Transverse colon (tissue), 4 donors: ENCODE measurements at regions not wholly inside any gene's neighbourhood (a gene's known extent, or its start where the extent isn't known, plus 50 kb on each side); places are given as distances from the start of the nearest gene placed in this dataset.

Source experiments
- DNase-seq: peaks from one replicate; pipeline ENCODE4 v3.0.0-alpha.2; 2019
- H3K27ac ChIP-seq, 4 donors: fragments of 200-600 bp; sonication (generic); 2 replicates each; pipeline ENCODE4 v1.5.1; 2016 to 2018; ENCODE audit warnings: inconsistent platforms in 4 of 4
- H3K27me3 ChIP-seq: fragments of 200-600 bp; sonication (generic); 2 replicates; pipeline ENCODE4 v1.5.1; 2017; ENCODE audit warnings: inconsistent platforms
- H3K36me3 ChIP-seq, 4 donors: fragments of 200-600 bp; sonication (generic); 2 replicates each; pipeline ENCODE4 v1.5.1; 2017 to 2019; ENCODE audit warnings: inconsistent platforms in 4 of 4
- H3K4me1 ChIP-seq, 4 donors: fragments of 200-600 bp; sonication (generic); 2 replicates each; pipeline ENCODE4 v1.5.1; 2017 to 2020; ENCODE audit warnings: inconsistent platforms in 4 of 4
- H3K4me3 ChIP-seq, 4 donors: fragments of 200-600 bp; sonication (generic); 1 replicate in 1 of 4; 2 replicates in 3 of 4; pipeline versions ENCODE4 v1.5.1 to v1.6.1; 2017 to 2019; ENCODE audit warnings: inconsistent platforms in 4 of 4
- H3K9me3 ChIP-seq, 2 donors: fragments of 200-600 bp; sonication (generic); 2 replicates each; pipeline ENCODE4 v1.5.1; 2017 to 2019; ENCODE audit warnings: inconsistent platforms in 2 of 2
- CTCF ChIP-seq, 5 experiments: fragments of 200-600 bp in 3 of 5; fragments of 450-650 bp in 2 of 5; sonication (generic) in 3 of 5; IDR thresholded peaks; 1 replicate in 2 of 5; 2 replicates in 3 of 5; pipeline ENCODE4 v1.5.1; 2016 to 2017; ENCODE audit warnings: antibody characterized with exemption in 5 of 5, inconsistent platforms in 3 of 5, mild to moderate bottlenecking in 2 of 5, moderate library complexity in 1 of 5
- EP300 ChIP-seq: sonication (generic); formaldehyde crosslinking; IDR thresholded peaks from one replicate; pipeline ENCODE4 v1.6.1; 2017; ENCODE audit warnings: antibody characterized with exemption, low read depth
- POLR2A ChIP-seq: fragments of 450-650 bp; IDR thresholded peaks from one replicate; pipeline ENCODE4 v1.6.1; 2016; ENCODE audit warnings: antibody characterized with exemption, mild to moderate bottlenecking, moderate library complexity
- POLR2AphosphoS5 ChIP-seq, 3 donors: sonication (generic); formaldehyde crosslinking; IDR thresholded peaks; one replicate each; pipeline ENCODE4 v1.6.1; 2016; ENCODE audit warnings: antibody characterized with exemption in 3 of 3
- WGBS, 2 donors: methylation state at CpG; one replicate each; pipeline ENCODE4 v1.1.5; 2018; ENCODE audit warnings: low coverage in 1 of 2; 5-methylcytosine and 5-hydroxymethylcytosine counted together
- in situ Hi-C, 4 donors: fragments of 200-750 bp; cut with MboI; loops; one replicate each; pipeline versions ENCODE4 v1.15.0 to v1.15.1; 2017; ENCODE audit warnings: low sequenced_read_pairs in 3 of 4, low pct_ligation_motif_present in 1 of 4, low pct_unique_long_range_greater_than_20kb in 1 of 4
- intact Hi-C: fragments of 100-400 bp; cut with DNase I; formaldehyde crosslinking; loops from one replicate; pipeline ENCODE4 v1.15.1; 2023; ENCODE audit warnings: low total_unique reads

DNA sequence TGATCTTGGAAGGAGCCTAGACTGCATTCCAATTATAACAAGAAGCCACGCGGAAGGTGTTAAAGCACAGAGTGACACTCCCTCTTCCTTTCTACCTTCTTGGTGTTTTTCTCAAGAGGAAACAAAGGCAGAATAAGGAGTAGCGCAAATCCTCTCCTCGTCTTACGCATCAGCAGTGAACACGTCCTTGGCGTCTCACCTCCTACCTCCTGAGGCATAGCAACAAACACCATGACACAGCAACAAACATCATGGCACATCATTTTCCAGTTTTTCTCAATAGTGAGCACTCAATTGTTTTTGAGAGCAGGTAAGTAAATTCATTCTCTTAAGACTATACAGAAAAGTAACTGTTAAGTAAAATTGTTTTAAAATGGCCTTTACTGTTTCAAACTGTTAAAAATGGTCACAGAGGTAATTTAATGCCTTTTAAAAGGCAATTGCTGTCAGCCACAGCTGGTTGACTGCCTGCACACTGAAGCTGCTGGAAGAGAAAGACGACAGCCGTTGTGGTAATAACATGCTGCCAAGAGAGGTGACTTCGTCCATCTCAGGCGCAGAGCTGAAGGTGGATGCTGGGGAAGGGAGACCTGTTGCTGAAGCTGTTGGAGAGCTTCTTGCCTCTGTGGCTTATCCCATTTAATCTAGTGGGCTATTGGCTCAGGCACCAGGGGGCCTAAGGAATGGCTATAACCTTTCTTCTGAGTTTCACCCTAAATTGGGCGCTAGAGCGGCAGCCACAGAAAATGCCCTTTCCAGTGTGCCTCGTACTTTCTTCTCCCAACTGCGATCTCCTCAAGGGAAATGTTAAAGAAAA is 703.7 kb downstream of the UQCRFS1 start:
- Histone ChIP-seq H3K4me1 (no peaks in the 10 kb centered on the region), H3K9me3 (no peaks in the 10 kb centered on the region), H3K27me3 (no peaks in the 10 kb centered on the region), H3K36me3 (no peaks in the 10 kb centered on the region), H3K4me3 (no peak overlapping the region), H3K27ac (no peak overlapping the region)
- DNase-seq, result no peak
- in situ Hi-C loops (no loop called here), intact Hi-C loops (no loop called here)
- TF ChIP-seq CTCF (IDR thresholded peaks at IDR 0.05), result no peak
- no peak for TF ChIP-seq POLR2A
- no peak for TF ChIP-seq POLR2AphosphoS5 (IDR thresholded peaks at IDR 0.05)
- no peak for TF ChIP-seq EP300
- 72 to 83% methylated on average over 14 to 15 of the region's 15 CpGs for WGBS, 2 donors

DNA sequence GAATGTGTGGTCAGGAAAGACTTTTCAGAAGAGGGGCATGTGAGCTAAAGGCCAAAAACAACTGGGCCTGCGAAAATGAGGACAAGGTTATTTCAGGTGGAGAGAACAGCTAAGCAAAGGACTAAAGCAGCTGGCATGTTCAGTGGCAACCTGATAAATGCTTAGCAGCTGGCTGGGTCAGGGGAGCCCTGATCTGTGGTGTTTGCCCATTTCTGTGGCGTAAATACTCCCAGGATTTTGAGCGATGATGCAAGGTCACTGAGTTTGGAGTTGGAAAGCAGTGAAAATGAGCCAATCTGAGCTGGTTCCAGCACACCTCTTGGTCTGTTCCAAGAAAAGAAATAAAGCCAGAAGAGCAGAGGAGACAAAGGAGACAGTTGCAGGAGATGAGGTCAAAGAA is 704.3 kb downstream of the UQCRFS1 start:
- TF ChIP-seq EP300 (no peak), POLR2A (no peak), POLR2AphosphoS5 (IDR thresholded peaks at IDR 0.05) (no peak), CTCF (IDR thresholded peaks at IDR 0.05) (no peak)
- DNase-seq, result no peak
- H3K9me3 ChIP-seq, result no peaks in the 10 kb centered on the region
- no peaks in the 10 kb centered on the region for H3K4me1 ChIP-seq
- no peak overlapping the region for H3K27ac ChIP-seq
- intact Hi-C loops (no loop called here), in situ Hi-C loops (no loop called here)
- no peak overlapping the region for H3K4me3 ChIP-seq
- no peaks in the 10 kb centered on the region for H3K36me3 ChIP-seq
- 91 to 100% methylated on average over 1 to 3 of the region's 3 CpGs for WGBS, 2 donors
- H3K27me3 ChIP-seq, result no peaks in the 10 kb centered on the region

GRCh38 chr19:28505933-28506332 is 707.0 kb downstream of the UQCRFS1 start:
- H3K4me3 ChIP-seq, result no peak overlapping the region
- TF ChIP-seq EP300 (no peak), POLR2A (no peak), CTCF (IDR thresholded peaks at IDR 0.05) (no peak), POLR2AphosphoS5 (IDR thresholded peaks at IDR 0.05) (no peak)
- 72 to 85% methylated on average over 2 of the region's 2 CpGs for WGBS, 2 donors
- no peaks in the 10 kb centered on the region for H3K4me1 ChIP-seq
- H3K9me3 ChIP-seq, result no peaks in the 10 kb centered on the region
- no peaks in the 10 kb centered on the region for H3K36me3 ChIP-seq
- H3K27ac ChIP-seq, result no peak overlapping the region
- in situ Hi-C loops, result no loop called here
- no peak for DNase-seq
- intact Hi-C loops, result no loop called here
- H3K27me3 ChIP-seq, result no peaks in the 10 kb centered on the region

GRCh38 chr19:28505134-28505533 is 707.8 kb downstream of the UQCRFS1 start:
- no peaks in the 10 kb centered on the region for H3K9me3 ChIP-seq
- DNase-seq, result no peak
- no peak overlapping the region for H3K27ac ChIP-seq
- intact Hi-C loops, result no loop called here
- no peaks in the 10 kb centered on the region for H3K36me3 ChIP-seq
- no peak overlapping the region for H3K4me3 ChIP-seq
- WGBS, 2 donors, result 33 to 78% methylated on average over 1 to 3 of the region's 3 CpGs
- in situ Hi-C loops, result no loop called here
- no peaks in the 10 kb centered on the region for H3K4me1 ChIP-seq
- TF ChIP-seq POLR2AphosphoS5 (IDR thresholded peaks at IDR 0.05), result no peak
- TF ChIP-seq POLR2A, result no peak
- TF ChIP-seq CTCF (IDR thresholded peaks at IDR 0.05), result no peak
- no peak for TF ChIP-seq EP300
- H3K27me3 ChIP-seq, result no peaks in the 10 kb centered on the region
